GM03348 (cell line): ENCODE measurements at regions not wholly inside any gene's neighbourhood (a gene's known extent, or its start where the extent isn't known, plus 50 kb on each side); places are given as distances from the start of the nearest gene placed in this dataset.
A peak's percentile ranks its signal among the peaks of the same experiment; 100 is the strongest.
"Not testable (repeated sequence)": the region's sequence is repeated elsewhere in the genome, so short reads cannot be mapped to it uniquely, and the experiment has no call there.

Experiments
- DNase-seq: peaks from one replicate; pipeline ENCODE4 v3.0.0; 2012; ENCODE audit warnings: low spot score

DNA sequence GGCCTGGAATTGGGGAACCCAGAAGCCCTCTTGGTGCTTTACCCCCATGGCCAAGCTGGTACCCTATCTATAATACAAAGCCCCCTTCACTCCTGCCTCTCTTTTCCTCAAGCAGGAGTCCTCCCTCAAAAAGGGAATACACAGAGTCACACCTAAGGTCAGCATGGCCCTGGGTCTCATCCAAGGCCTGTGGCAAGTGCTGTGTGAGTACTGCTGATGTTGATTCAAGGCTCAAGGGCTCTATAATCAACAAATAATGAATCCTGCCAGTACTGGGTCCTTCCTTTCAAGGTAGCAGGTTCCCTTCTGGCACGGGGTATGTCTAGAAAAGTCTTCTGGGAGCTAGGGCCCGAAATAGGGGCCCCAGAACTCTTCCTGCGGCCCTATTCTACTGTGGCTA is 187.3 kb downstream of the CYB561 start:
- no peak for DNase-seq

DNA sequence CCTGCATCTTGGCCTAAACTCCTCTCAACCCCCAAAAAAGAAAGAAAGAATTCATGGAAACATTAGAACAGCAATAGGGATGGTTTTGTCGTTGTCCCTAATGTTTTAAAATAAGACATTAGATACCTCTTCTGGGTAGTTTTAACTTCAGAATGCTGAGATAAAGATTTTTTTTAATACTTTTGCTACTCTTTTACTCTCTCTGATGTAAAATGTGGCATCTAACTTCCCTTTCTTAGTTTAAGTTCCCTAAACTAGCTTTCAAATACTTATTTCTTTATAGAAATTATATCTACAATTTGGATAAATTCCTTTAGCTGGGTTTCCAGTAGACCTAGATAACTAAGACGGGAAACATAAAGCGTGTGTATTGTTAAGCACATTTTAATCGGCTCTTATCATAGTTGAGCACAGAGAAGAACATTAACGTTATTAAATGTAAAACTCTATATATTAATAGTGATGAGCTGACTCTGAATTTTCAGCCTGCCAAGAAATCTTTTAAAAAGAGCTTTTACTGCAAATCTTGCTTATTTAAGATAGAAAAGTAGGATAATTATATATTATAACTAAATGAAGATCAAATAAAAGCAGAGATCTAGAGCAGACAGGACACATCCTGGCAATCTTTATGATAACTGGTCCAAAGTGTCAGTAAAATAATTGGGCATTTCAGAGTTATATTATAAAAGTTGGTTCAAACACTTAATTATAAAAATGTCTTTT is 183.2 kb downstream of the CYB561 start:
- no peak for DNase-seq

DNA sequence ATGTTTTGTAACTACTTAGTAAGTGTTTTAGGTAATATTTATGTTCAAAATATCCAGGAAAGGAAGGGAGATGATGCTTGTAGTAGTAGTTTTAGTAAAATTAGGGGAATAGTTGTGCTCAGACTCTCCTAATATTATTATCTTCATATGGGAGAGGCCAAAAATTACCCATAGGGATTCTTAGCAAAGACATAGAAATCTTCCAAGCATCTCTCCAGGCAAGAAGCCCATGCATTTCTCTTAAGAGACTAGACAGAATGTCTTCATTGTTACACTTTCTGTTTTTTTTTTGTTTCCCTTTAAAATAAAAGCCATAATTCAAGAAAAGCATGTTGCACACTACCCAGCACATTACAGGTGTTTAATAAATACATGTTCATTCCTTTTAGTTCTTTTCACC is 180.6 kb downstream of the CYB561 start:
- no peak for DNase-seq

DNA sequence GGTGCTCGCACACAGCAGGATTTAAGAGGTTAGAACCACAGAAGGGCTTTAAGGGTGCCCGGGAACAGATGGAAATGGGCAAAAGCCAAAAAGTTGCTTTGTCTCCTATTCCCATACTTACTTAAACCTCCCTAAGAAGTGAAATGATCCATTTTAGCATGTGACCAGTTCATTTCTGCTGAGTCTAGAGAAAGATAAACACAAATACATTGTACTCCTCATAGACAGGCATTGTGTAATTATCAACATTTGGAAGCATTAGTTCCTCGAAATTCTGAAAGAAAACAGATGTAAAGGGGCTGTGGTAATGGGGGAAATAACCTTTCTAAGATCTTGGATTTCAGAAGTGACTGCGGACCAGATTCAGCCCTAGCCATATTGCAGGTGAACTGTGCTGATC is 178.3 kb downstream of the CYB561 start:
- no peak for DNase-seq

DNA sequence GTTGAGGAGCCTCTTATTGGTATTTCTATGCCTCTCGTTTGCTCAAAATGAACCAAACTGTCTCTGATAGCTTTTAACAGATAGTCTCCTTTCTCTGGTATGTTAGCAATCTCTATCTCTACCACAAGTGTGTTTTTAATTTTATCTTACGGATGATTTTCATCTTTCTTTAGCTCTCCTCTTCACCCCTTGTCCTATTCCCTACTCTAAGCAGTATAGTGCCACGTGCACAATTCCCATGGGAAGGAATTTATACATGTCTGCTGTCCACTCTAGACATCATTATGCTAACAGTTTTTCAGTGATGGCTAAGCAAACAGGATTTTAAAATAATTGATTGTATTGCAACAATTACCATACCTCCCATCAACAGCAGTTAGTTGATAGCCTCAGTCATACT is 177.3 kb downstream of the CYB561 start:
- DNase-seq, result no peak

DNA sequence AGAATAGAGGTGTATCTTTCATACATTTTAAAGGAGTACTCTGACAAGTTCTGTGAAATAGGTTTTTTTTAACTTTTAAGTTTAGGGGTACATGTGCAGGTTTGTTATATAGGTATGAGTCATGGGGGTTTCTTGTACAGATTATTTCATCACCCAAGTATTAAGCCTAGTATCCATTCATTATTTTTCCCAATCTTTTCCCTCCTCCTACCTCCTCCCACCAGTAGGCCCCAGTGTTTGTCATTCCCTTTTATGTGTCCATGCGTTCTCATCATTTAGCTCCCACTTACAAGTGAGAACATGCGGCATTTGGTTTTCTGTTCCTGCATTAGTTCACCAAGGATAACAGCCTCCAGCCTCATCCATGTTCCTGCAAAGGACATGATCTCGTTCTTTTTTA is 175.5 kb downstream of the CYB561 start:
- no peak for DNase-seq

DNA sequence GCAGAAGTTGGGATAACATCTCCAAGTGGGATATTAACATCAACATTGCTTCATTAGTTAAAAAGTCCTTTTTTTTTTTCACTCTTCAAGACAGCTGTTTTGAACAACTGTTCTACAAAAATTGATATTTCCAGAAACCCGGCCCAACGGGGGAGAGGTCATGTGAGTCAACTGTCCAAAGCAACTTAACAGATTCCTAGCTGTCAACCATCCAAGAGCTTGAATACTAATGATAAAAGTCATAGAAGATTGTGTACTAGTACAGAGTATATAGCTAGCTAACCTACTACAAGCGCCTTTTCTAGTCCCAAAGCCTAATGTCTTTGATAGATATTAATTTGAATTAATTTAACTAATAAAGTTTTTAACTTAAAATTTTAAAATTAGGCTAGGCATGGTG is 172.0 kb downstream of the CYB561 start:
- DNase-seq, result peak; percentile 20

DNA sequence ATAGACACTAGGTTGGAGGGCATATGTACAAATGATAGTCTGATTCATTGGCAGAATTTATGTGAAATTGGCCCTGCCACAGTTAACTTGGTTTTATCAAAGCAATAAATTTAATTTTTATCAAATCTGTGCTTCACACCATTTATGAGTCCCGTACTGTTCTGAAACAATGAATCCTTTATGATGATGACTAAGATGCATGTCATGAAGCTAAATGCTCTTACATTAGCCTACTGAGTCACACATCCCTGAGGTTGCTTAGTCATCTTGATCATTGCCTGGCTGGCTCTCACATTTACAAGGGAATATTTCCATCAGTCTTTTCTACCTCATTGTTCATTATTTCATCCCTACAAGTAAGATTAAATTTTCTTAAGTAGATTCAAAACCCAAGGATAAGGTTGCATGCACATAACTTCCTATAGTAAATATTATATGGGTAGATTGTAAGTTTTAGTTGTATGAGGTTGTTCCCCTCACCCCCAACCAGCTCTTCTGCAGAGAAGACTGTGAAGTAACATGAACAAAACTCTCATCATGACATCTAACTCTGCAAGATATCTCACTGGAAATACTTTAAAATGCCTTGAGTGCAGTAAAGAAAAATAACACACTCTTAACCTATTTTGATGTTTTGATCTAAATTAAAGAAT is 170.7 kb downstream of the CYB561 start:
- peak; percentile 79 for DNase-seq

DNA sequence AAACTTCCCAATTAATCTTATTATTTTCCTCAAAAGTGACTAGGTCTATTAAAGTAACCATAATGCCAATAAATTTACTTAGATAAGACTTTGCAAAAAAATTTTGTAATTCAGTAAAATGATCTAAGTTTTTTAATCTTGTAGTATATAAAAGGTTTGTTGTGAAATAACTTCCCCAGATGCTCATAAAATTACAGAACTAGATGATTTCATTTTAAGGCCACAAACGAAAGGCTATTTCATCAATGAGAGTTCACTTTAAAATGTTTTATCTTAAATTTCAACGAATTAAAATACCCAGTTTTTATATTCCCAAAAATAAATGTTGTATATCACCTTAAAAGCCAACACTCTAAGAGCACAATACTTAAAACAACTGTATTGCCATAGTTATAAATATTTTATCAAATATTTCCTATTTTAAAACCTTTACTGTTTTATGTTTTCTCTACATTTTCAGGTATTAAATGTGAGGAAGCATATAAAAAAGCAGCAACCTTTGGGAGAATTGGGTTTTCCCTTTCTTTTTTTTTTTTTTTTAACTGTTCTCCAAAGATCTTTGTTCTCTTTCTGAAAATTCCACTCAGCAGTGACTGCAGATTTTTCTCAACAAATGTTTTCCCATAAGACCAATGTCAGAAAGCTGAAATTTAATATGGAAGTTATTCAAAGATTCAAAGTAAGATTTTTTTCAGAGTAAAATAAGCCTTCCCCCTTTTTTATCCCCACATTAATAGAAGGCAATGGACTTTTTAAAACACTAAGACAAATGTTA is 169.9 kb downstream of the CYB561 start:
- no peak for DNase-seq

DNA sequence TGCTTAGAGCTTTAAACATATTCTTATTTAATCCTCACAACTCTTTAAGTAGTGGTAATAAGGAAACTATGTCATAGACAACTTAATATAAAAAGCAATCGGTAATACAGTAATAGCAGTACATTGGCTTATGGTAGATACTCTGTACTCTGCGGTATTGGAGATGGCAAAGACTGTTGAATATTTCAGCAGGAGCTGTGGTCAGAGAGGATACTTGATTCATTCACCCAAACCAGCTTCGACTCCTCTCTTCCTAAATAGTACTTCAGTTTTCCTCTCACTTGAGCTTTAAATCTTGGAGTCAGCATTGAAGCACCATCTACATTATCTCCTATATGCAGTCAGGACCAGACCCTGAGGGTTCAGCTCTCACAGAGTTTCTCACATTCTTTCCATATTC is 169.3 kb downstream of the CYB561 start:
- DNase-seq, result no peak

DNA sequence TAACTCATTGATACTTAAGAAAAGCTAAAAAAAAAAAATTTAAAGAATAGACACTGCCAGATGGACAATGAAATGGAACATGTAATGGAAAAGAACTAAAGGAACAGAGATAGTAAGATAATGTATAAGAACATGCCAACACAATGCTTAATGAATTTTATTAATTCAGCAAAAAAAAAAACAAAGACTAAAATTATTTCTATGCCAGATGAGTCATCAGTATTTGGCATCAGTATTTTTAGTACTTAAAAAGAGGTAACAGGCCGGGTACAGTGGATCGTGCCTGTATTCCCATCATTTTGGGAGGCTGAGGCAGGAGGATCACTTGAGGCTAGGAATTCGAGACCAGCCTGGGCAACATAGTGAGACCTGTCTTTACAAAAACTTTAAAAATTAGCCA is 168.5 kb downstream of the CYB561 start:
- DNase-seq, result no peak

DNA sequence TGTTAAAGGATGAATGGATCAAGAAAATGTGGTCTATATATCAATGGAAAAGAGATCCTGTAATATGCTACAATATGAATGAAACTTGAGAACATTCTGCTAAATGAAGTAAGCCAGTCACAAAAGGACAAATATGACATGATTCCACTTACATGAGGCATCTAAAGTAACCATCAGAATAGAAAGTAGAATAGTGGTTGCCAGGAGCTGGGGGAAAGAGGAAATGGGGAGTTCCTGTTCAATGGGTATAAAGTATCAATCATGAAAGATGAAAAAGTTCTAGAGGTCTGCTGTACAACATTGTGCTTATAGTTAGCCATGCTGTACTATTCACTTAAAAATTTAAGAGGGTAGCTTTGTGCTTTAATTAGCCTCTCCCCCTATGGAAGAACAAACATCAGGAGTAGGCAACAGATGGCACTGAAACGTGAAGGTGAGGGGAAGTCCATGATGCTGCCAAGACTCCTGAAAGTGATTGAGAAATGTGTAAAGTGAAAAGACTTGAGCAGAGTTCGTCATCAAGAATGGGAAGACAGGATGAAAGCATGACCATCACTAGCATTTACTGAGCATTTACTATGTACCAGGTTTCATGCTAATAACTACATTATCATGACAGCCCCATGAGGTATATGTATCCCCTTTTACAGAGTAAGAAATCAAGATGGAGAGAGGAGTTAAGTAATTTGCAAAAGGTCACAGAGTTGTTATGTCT is 167.2 kb downstream of the CYB561 start:
- DNase-seq, result no peak

DNA sequence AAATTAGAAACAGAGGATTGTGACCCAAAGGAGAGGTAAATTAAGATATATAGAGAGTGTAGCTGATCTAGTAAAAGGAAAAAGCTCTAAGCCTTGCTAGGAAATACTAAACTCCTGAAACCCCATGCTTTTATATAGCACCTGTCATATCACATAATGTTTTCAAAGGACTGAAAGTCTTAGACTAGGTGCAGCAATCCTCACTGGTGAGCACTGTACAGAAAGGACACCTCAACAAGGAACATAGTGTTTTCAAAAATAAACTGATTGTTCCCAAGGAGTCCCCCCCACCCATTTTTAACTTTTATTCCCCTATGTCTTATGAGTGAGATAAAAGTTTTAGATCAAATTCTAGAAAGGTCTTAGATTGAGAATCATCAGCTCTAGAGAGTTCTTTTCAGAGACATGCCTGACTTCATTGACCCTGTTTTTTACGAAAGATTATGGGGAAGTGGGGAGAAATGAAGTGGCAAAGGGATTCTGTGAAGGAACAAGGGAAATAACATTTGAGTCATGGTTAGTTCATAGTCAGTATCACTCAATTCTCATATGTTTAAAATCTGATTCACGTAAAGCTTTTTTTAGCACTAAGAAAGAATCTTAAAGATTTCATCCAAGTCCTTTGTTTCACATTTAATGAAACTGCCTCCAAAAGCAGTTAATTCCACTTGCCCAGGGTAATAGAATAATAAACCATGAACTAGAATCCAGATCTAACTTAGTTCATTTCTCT is 166.4 kb downstream of the CYB561 start:
- DNase-seq, result peak; percentile 13

DNA sequence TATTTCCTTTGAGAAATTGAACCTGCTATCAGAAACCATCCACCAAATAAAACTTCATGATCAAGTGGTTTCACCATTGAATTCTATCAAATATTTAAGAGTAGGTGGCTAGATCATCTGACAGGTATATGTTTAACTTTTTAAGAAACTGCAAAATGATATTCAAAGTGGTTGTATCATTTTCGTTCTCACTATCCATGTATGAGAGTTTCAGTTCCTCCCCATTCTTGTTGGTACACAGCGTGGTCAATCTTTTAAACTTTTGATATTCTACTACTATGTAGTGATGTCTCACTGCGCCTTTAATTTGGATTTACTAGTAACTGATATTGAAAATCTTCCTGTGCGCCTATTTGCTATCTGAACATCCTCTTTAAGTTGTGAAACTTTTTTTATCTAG is 163.7 kb downstream of the CYB561 start:
- DNase-seq, result no peak

DNA sequence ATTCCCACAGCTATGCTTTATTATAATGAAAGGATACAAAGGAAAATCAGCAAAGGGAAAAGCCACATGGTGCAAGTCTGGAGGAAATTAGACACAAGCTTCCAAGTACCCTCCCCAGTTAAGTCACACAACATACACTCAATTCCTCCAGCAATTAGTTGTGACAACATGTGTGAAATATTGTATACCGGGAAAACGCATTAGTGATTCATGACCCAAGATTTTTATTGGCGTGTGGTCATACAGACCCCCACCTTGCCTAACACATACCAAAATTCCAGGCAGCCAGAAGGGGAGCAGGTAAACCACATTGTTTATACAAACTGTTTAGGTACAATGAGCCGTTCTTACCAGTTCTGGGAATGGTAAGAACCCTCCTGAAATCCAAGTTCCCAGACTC is 160.6 kb downstream of the CYB561 start:
- no peak for DNase-seq

DNA sequence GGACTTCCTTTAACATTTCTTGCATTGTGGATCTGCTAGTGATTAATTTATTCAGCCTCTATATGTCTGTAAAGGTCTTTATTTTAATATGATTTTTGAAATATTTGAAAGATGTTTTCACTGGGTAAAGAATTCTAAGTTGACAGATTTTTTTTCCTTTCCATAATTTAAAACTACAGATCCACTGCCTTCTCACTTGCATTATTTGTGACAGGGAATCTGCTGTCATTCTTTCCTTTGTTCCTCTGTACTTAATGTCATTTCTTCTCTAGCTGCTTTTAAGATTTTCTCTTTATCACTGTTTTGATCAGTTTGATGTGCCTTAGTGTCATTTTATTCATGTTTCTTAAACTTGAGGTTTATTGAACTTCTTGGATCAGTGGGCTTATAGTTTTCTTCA is 159.9 kb downstream of the CYB561 start:
- DNase-seq, result no peak

DNA sequence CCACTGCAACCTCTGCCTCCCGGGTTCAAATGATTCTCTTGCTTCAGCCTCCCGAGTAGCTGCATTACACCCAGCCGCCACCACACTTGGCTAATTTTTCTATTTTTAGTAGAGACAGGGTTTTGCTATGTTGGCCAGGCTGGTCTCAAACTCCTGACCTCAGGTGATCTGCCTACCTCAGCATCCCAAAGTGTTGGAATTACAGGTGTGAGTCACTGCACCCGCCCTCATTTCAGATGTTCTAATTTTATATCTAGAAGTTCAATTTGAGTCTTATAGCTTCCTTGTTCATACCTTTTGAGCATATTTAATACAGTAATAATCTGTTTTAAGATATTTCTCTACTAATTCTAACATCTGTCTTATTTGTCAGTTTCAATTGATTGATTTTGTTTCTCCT is 159.1 kb downstream of the CYB561 start:
- DNase-seq, result not testable (repeated sequence)

DNA sequence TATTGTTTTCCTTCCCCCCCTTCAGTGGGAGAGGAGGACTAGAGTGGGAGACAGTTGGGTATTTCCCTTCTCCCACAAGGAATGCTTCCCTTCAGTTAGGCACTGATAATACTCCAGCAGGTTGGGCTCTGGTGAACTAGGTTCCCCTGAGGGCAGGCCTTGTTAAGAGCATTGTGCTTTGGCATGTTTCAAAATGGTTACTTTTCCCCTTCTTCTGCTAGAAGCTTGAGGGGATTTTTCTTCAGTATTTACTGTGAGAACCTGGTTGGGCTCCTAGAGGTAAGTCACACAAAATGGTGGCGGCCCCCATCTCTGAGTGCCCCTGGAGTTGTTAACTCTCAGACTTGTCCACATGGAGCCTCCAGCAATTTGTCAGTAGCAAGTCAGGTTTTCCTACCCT is 156.2 kb downstream of the CYB561 start:
- no peak for DNase-seq

DNA sequence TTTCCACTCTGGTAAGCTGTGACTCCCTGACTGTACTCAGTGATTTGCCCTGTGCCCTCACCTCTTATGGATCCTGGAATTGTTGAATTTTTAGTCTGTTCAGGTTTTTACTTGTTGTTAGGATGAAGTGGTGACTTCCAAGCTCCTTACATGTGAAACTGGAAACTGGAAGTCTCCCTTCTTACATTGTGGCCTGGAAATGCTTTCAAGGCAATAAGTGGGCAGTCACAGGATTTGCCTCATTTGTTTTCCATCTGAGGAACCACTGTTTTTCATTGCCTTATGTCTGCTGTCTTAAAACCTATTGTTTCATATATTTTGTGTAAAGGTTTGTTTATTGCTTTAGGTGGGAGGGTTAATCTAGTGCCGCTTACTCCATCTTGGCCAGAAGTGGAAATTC is 155.8 kb downstream of the CYB561 start:
- DNase-seq, result no peak

DNA sequence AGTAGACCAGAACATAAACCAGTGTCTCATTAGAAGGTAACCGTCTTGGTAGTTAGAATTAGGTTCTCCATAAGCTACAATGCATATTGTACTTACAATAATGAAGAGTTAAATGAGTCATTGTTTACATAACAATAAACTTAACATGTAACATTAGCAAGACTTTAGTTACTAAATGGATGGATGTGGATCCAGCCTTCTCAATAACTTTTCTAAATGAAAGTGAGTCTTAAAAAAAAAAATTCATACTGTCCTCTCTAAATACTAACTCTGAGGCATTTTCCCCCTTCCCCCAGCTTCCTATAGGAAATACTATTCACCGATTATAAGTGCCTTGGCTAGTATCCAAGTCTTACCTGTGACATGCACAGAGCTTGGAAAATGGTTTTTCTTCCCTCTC is 155.3 kb downstream of the CYB561 start:
- DNase-seq, result no peak

DNA sequence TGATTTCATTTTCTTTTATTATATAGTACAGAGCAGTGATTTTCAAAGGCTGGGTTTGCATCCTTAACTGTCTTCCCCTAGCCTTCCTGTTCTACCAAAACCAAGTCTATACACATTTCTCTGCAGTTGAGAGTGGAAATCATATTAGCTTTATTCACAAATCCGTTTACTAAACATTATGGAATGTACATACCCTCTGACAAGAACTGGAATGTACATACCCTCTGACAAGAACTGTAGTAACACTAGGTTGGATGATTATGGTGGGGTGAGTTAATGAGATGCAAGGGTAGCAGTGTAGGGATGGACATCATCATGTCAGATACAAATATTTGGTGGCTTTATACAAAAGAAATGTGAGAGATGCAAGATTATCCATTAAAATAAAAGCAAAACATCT is 154.8 kb downstream of the CYB561 start:
- no peak for DNase-seq

DNA sequence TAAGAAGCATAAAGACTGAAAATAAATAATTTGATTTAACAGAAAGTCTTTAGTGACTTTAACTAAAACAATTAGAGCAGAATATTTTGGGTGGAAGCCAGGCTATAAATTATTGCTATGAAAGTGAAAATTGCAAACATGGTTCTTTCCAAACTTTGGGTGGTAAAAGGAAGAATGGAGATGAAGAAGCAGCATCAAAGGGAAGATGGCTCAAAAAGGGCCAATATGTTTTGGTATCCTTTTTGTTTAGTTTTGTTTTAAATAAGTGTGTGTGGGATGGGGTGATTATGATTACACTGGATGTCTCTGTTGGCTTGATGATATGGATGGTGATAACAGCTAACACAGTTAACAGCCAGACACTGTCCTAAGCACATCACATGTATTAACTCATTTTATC is 153.7 kb downstream of the CYB561 start:
- DNase-seq, result no peak
